NB4 (cell line): ENCODE measurements at regions not wholly inside any gene's neighbourhood (a gene's known extent, or its start where the extent isn't known, plus 50 kb on each side); places are given as distances from the start of the nearest gene placed in this dataset.

Experiments
- DNase-seq: peaks from one replicate; pipeline ENCODE4 v3.0.0; 2010; ENCODE audit warnings: low read depth
- H3K4me3 ChIP-seq: one replicate; pipeline ENCODE4 v1.5.1; 2011; ENCODE audit warnings: mild to moderate bottlenecking, low read depth, low read length, moderate library complexity
- CTCF ChIP-seq: IDR thresholded peaks from one replicate; pipeline ENCODE4 v1.5.1; 2012; ENCODE audit warnings: low read depth, low read length
- MAX ChIP-seq: IDR thresholded peaks from 2 replicates; pipeline ENCODE4 v1.6.1; 2011; ENCODE audit warnings: low read depth, low read length
- MYC ChIP-seq: IDR thresholded peaks from 2 replicates; pipeline ENCODE4 v1.6.1; 2011; ENCODE audit warnings: low read depth, low read length
- POLR2A ChIP-seq: IDR thresholded peaks from 2 replicates; pipeline ENCODE4 v1.6.1; 2011; ENCODE audit warnings: mild to moderate bottlenecking; ENCODE audit not compliant: insufficient read length; ENCODE audit errors: extremely low read depth

- TF ChIP-seq MAX (no peak), POLR2A (no peak), CTCF (no peak)
- no peak for DNase-seq
- no peak overlapping the region for H3K4me3 ChIP-seq
Measured at GRCh38 chr4:8737075-8737474, 134.6 kb downstream of the HMX1 start.

- TF ChIP-seq CTCF (no peak), MYC (no peak), POLR2A (no peak), MAX (no peak)
- DNase-seq = no peak
- no peak overlapping the region for H3K4me3 ChIP-seq
Measured at GRCh38 chr4:8736090-8736825, 135.4 kb downstream of the HMX1 start.

GRCh38 chr4:8735236-8736089 lies 136.2 kb downstream of the HMX1 start:
- TF ChIP-seq MAX (no peak), CTCF (no peak), MYC (no peak), POLR2A (no peak)
- no peak for DNase-seq

GRCh38 chr4:8732681-8733243 lies 138.9 kb downstream of the HMX1 start:
- TF ChIP-seq MYC (no peak), POLR2A (no peak), MAX (no peak), CTCF (no peak)

More at GRCh38 chr4:8735236-8736089, 136.2 kb downstream of the HMX1 start:
- no peak overlapping the region for H3K4me3 ChIP-seq

GRCh38 chr4:8732092-8732491 lies 139.5 kb downstream of the CPZ start:
- no peak for DNase-seq
- TF ChIP-seq POLR2A (no peak), MYC (no peak), CTCF (no peak), MAX (no peak)
- no peak overlapping the region for H3K4me3 ChIP-seq

More at GRCh38 chr4:8732681-8733243, 138.9 kb downstream of the HMX1 start:
- no peak overlapping the region for H3K4me3 ChIP-seq
- DNase-seq = no peak
